HCT116 (cell line): ENCODE measurements at regions not wholly inside any gene's neighbourhood (a gene's known extent, or its start where the extent isn't known, plus 50 kb on each side); places are given as distances from the start of the nearest gene placed in this dataset.

Experiments
- CEBPB ChIP-seq: IDR thresholded peaks from 2 replicates; pipeline ENCODE4 v1.6.1; 2012; ENCODE audit warnings: low read depth
- POLR2A ChIP-seq: IDR thresholded peaks from 2 replicates; pipeline ENCODE4 v1.7.0; 2011; ENCODE audit warnings: borderline replicate concordance; ENCODE audit not compliant: insufficient read depth, insufficient read length; ENCODE audit errors: extremely low read depth
- RAD21 ChIP-seq: IDR thresholded peaks from 2 replicates; pipeline ENCODE4 v1.6.1; 2012; ENCODE audit warnings: low read depth, mild to moderate bottlenecking
- SRF ChIP-seq: IDR thresholded peaks from 2 replicates; pipeline ENCODE4 v1.6.1; 2012; ENCODE audit warnings: low read depth
- YY1 ChIP-seq: IDR thresholded peaks from 2 replicates; pipeline ENCODE4 v1.6.1; 2011; ENCODE audit warnings: low read length, low read depth, moderate library complexity, mild to moderate bottlenecking; ENCODE audit not compliant: insufficient replicate concordance; ENCODE audit errors: extremely low read depth
- ZFX ChIP-seq: fragments of 450-650 bp; IDR thresholded peaks from 2 replicates; pipeline ENCODE4 v1.6.1; 2017
- TF ChIP-seq, protein P1 (sequence below), 3 experiments: fragments of 200-600 bp in 1 of 3; sonication (generic) in 1 of 3; IDR thresholded peaks in 2 of 3; conservative IDR thresholded peaks in 1 of 3; 2 replicates each; pipeline ENCODE4 v1.5.1; 2012 to 2017; ENCODE audit warnings: low read depth in 2 of 3, low read length in 2 of 3, antibody characterized with exemption in 1 of 3, borderline replicate concordance in 1 of 3, control low read depth in 1 of 3, mild to moderate bottlenecking in 1 of 3, mixed read lengths in 1 of 3, mixed run types in 1 of 3, moderate library complexity in 1 of 3; ENCODE audit not compliant: insufficient read depth in 1 of 3
- TF ChIP-seq, protein P2 (sequence below): IDR thresholded peaks from 2 replicates; pipeline ENCODE4 v1.6.1; 2012
- TF ChIP-seq, protein P3 (sequence below): IDR thresholded peaks from 2 replicates; pipeline ENCODE4 v1.6.1; 2012

DNA sequence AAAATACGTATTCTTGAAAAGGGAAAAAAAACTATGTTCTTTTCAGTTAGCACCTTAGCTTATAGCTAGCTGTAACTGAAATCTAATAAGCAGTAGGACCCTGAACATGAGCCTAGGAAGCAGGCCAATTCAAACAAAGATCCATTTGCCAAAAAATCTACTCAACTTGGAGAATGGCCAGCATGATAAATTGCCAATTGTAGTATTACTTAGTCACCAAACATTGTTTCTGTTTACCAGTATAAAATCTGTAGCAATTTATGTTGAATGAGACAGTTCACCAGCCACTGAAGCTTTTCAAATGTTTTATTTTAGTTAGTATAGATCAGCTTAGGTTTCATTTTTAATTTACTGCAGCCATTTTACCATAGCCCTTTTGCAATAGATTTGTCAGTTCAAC lies 323.6 kb upstream of the DIPK2B start:
- TF ChIP-seq RAD21 (no peak), CEBPB (no peak), ZFX (no peak), YY1 (no peak), SRF (no peak), POLR2A (no peak)
- TF ChIP-seq, protein P1, sequence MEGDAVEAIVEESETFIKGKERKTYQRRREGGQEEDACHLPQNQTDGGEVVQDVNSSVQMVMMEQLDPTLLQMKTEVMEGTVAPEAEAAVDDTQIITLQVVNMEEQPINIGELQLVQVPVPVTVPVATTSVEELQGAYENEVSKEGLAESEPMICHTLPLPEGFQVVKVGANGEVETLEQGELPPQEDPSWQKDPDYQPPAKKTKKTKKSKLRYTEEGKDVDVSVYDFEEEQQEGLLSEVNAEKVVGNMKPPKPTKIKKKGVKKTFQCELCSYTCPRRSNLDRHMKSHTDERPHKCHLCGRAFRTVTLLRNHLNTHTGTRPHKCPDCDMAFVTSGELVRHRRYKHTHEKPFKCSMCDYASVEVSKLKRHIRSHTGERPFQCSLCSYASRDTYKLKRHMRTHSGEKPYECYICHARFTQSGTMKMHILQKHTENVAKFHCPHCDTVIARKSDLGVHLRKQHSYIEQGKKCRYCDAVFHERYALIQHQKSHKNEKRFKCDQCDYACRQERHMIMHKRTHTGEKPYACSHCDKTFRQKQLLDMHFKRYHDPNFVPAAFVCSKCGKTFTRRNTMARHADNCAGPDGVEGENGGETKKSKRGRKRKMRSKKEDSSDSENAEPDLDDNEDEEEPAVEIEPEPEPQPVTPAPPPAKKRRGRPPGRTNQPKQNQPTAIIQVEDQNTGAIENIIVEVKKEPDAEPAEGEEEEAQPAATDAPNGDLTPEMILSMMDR (IDR thresholded peaks at IDR 0.05 in 2 of 3, conservative IDR thresholded peaks at IDR 0.05 in 1 of 3; ENCODE audit: borderline replicate concordance in 1 of 3, insufficient read depth in 1 of 3, low read depth in 2 of 3, low read length in 2 of 3): no peak
- TF ChIP-seq, protein P2, sequence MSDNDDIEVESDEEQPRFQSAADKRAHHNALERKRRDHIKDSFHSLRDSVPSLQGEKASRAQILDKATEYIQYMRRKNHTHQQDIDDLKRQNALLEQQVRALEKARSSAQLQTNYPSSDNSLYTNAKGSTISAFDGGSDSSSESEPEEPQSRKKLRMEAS: no peak
- TF ChIP-seq, protein P3, sequence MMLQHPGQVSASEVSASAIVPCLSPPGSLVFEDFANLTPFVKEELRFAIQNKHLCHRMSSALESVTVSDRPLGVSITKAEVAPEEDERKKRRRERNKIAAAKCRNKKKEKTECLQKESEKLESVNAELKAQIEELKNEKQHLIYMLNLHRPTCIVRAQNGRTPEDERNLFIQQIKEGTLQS: no peak
